H1 (cell line): ENCODE measurements at regions not wholly inside any gene's neighbourhood (a gene's known extent, or its start where the extent isn't known, plus 50 kb on each side); places are given as distances from the start of the nearest gene placed in this dataset.

Source experiments
- CTCF ChIA-PET: fragments of 300-600 bp; sonication (Branson Sonifier 250); formaldehyde crosslinking; loops from one replicate; lab custom pipeline; 2021; ENCODE audit not compliant: partially characterized antibody; lab: Charles Lee
- POLR2A ChIA-PET: fragments of 300-600 bp; sonication (Branson Sonifier 250); formaldehyde crosslinking; loops from one replicate; lab custom pipeline; 2021; ENCODE audit warnings: inconsistent platforms; ENCODE audit not compliant: partially characterized antibody; lab: Charles Lee
- DNase-seq, 2 experiments: peaks; one replicate each; pipeline versions ENCODE4 v3.0.0 to v3.0.0-alpha.2; 2010 to 2022; ENCODE audit warnings: low spot score in 2 of 2, low read depth in 1 of 2, mixed read lengths in 1 of 2
- FAIRE-seq: peaks from 2 replicates; lab custom pipeline; 2011; peaks lifted over from hg19 to GRCh38; lab: Jason Lieb, UNC
- H2AFZ ChIP-seq: 2 replicates; pipeline ENCODE4 v1.8.1; 2012; ENCODE audit warnings: low read length, inconsistent platforms
- H2AK5ac ChIP-seq: 2 replicates; pipeline ENCODE4 v1.6.1; 2013; ENCODE audit warnings: low read depth, low read length
- H2BK120ac ChIP-seq: replicated peaks from 2 replicates; pipeline ENCODE3; 2013; ENCODE audit warnings: low read depth, low read length, inconsistent platforms
- H2BK12ac ChIP-seq: 2 replicates; pipeline ENCODE4 v1.6.1; 2013; ENCODE audit warnings: low read depth, low read length
- H2BK15ac ChIP-seq: 2 replicates; pipeline ENCODE4 v1.6.1; 2013; ENCODE audit warnings: low read length
- H2BK20ac ChIP-seq: 2 replicates; pipeline ENCODE4 v1.6.1; 2013; ENCODE audit warnings: low read length
- H2BK5ac ChIP-seq: 2 replicates; pipeline ENCODE4 v1.6.1; 2013; ENCODE audit warnings: low read depth, low read length
- H3K14ac ChIP-seq: 2 replicates; pipeline ENCODE4 v1.6.1; 2013; ENCODE audit warnings: inconsistent platforms; ENCODE audit not compliant: insufficient read length
- H3K18ac ChIP-seq: 2 replicates; pipeline ENCODE4 v1.6.1; 2013; ENCODE audit warnings: low read length; ENCODE audit errors: extremely low read depth
- H3K23ac ChIP-seq: 2 replicates; pipeline ENCODE4 v1.6.1; 2013; ENCODE audit warnings: inconsistent platforms; ENCODE audit not compliant: insufficient read length
- H3K23me2 ChIP-seq: 2 replicates; pipeline ENCODE4 v1.6.1; 2013; ENCODE audit warnings: low read depth, low read length
- H3K27ac ChIP-seq: 2 replicates; pipeline ENCODE4 v1.6.1; 2011; ENCODE audit warnings: low read depth, low read length, inconsistent platforms
- H3K27me3 ChIP-seq, 4 experiments: replicated peaks in 1 of 4; 1 replicate in 1 of 4; 2 replicates in 3 of 4; pipeline versions ENCODE4 v1.6.1 to v1.8.1; 2011 to 2013; ENCODE audit warnings: low read length in 3 of 4, mild to moderate bottlenecking in 3 of 4, inconsistent platforms in 2 of 4, mixed read lengths in 2 of 4, moderate library complexity in 1 of 4; ENCODE audit not compliant: control insufficient read depth in 3 of 4, insufficient read depth in 3 of 4; ENCODE audit errors: extremely low read depth in 1 of 4
- H3K36me3 ChIP-seq, 4 experiments: 2 replicates each; pipeline versions ENCODE4 v1.6.1 to v1.8.1; 2011 to 2013; ENCODE audit warnings: mild to moderate bottlenecking in 4 of 4, low read length in 3 of 4, moderate library complexity in 2 of 4, control low read depth in 1 of 4, inconsistent platforms in 1 of 4; ENCODE audit not compliant: insufficient read depth in 4 of 4, control insufficient read depth in 2 of 4
- H3K4ac ChIP-seq: replicated peaks from 2 replicates; pipeline ENCODE3; 2013; ENCODE audit warnings: low read length, low read depth, mixed read lengths, inconsistent platforms; ENCODE audit not compliant: insufficient read length
- H3K4me1 ChIP-seq, 4 experiments: replicated peaks in 1 of 4; 1 replicate in 1 of 4; 2 replicates in 3 of 4; pipeline versions ENCODE4 v1.6.1 to v1.8.1; 2011 to 2013; ENCODE audit warnings: low read length in 3 of 4, inconsistent platforms in 2 of 4, mixed read lengths in 1 of 4; ENCODE audit not compliant: insufficient read depth in 4 of 4, control insufficient read depth in 3 of 4
- H3K4me2 ChIP-seq, 2 experiments: 2 replicates each; pipeline versions ENCODE4 v1.6.1 to v1.8.1; 2011 to 2013; ENCODE audit warnings: low read depth in 2 of 2, low read length in 2 of 2, control low read depth in 1 of 2, inconsistent platforms in 1 of 2, mild to moderate bottlenecking in 1 of 2; ENCODE audit not compliant: insufficient read depth in 1 of 2
- H3K4me3 ChIP-seq, 4 experiments: fragments of 200-600, 300-600 bp in 1 of 4; sonication (generic), shearing (Covaris generic), sonication (Bioruptor Twin) in 1 of 4; 2 replicates each; pipeline versions ENCODE4 v1.5.1 to v1.8.1; 2011 to 2016; ENCODE audit warnings: low read length in 4 of 4, low read depth in 3 of 4, control low read depth in 2 of 4, inconsistent platforms in 2 of 4, mild to moderate bottlenecking in 2 of 4, mixed read lengths in 1 of 4, moderate library complexity in 1 of 4; ENCODE audit not compliant: insufficient read depth in 2 of 4; ENCODE audit errors: extremely low read depth in 1 of 4
- H3K56ac ChIP-seq: replicated peaks from 2 replicates; pipeline ENCODE3; 2013; ENCODE audit warnings: low read depth, mild to moderate bottlenecking, mixed read lengths, low read length, inconsistent platforms; ENCODE audit not compliant: insufficient read length
- H3K79me1 ChIP-seq: 2 replicates; pipeline ENCODE4 v1.6.1; 2013; ENCODE audit warnings: low read depth, low read length, control low read depth
- H3K79me2 ChIP-seq, 2 experiments: 2 replicates each; pipeline versions ENCODE4 v1.6.1 to v1.8.1; 2012 to 2013; ENCODE audit warnings: low read length in 2 of 2, mild to moderate bottlenecking in 2 of 2, inconsistent platforms in 1 of 2; ENCODE audit not compliant: insufficient read depth in 2 of 2, control insufficient read depth in 1 of 2
- H3K9ac ChIP-seq, 4 experiments: replicated peaks in 1 of 4; 1 replicate in 1 of 4; 2 replicates in 3 of 4; pipeline versions ENCODE4 v1.6.1 to v1.8.1; 2011 to 2013; ENCODE audit warnings: low read depth in 3 of 4, low read length in 3 of 4, control low read depth in 2 of 4, mild to moderate bottlenecking in 2 of 4, moderate library complexity in 2 of 4, inconsistent platforms in 1 of 4; ENCODE audit errors: extremely low read depth in 1 of 4
- H3K9me3 ChIP-seq, 2 experiments: 2 replicates each; pipeline versions ENCODE4 v1.6.1 to v1.8.1; 2012 to 2013; ENCODE audit warnings: mild to moderate bottlenecking in 2 of 2, moderate library complexity in 2 of 2, control low read depth in 1 of 2, inconsistent platforms in 1 of 2, low read depth in 1 of 2, low read length in 1 of 2, mixed read lengths in 1 of 2; ENCODE audit not compliant: insufficient read depth in 2 of 2
- H4K20me1 ChIP-seq, 2 experiments: replicated peaks in 1 of 2; 2 replicates each; pipeline versions ENCODE3 to v1.8.1; 2011 to 2013; ENCODE audit warnings: inconsistent platforms in 2 of 2, low read length in 2 of 2, mild to moderate bottlenecking in 1 of 2; ENCODE audit not compliant: insufficient read depth in 2 of 2, control insufficient read depth in 1 of 2
- H4K5ac ChIP-seq: 2 replicates; pipeline ENCODE4 v1.6.1; 2013; ENCODE audit warnings: low read length, low read depth, mixed read lengths, inconsistent platforms; ENCODE audit not compliant: insufficient read length
- H4K8ac ChIP-seq: 2 replicates; pipeline ENCODE4 v1.8.0; 2013; ENCODE audit warnings: mild to moderate bottlenecking, moderate library complexity, low read length, inconsistent platforms; ENCODE audit not compliant: insufficient read depth; ENCODE audit errors: extremely low read depth
- H4K91ac ChIP-seq: replicated peaks from 2 replicates; pipeline ENCODE3; 2013; ENCODE audit warnings: low read length, mixed read lengths, inconsistent platforms; ENCODE audit not compliant: insufficient read length
- CHD2 ChIP-seq: IDR thresholded peaks from 2 replicates; pipeline ENCODE4 v1.6.1; 2012; ENCODE audit warnings: low read length, improper control_type of control experiment
- CREB1 ChIP-seq: IDR thresholded peaks from 2 replicates; pipeline ENCODE4 v1.6.1; 2012; ENCODE audit warnings: inconsistent platforms
- E2F6 ChIP-seq: IDR thresholded peaks from 2 replicates; pipeline ENCODE4 v1.6.1; 2012; ENCODE audit warnings: inconsistent platforms
- JUN ChIP-seq: IDR thresholded peaks from 2 replicates; pipeline ENCODE4 v1.6.1; 2011; ENCODE audit warnings: low read depth, mild to moderate bottlenecking, improper control_type of control experiment, low read length
- KDM1A ChIP-seq: fragments of 200-600, 300-600 bp; sonication (generic); IDR thresholded peaks from 2 replicates; pipeline ENCODE4 v1.7.1; 2016; ENCODE audit warnings: mild to moderate bottlenecking, low read length, borderline replicate concordance
- KDM4A ChIP-seq: IDR thresholded peaks from one replicate; pipeline ENCODE4 v1.7.1; 2012; ENCODE audit warnings: low read depth, mild to moderate bottlenecking, moderate library complexity, low read length, inconsistent platforms; ENCODE audit not compliant: severe bottlenecking
- KDM5A ChIP-seq: fragments of 200-600 bp; IDR thresholded peaks from 2 replicates; pipeline ENCODE4 v1.7.1; 2012; ENCODE audit warnings: mild to moderate bottlenecking, low read length, inconsistent platforms, mixed read lengths
- POU5F1 ChIP-seq: IDR thresholded peaks from 2 replicates; pipeline ENCODE4 v1.6.1; 2011; ENCODE audit warnings: low read depth, mild to moderate bottlenecking, low read length, moderate library complexity
- SIN3A ChIP-seq, 2 experiments: IDR thresholded peaks in 1 of 2; conservative IDR thresholded peaks in 1 of 2; 2 replicates each; pipeline ENCODE4 v1.6.1; 2011 to 2012; ENCODE audit warnings: low read length in 2 of 2, improper control_type of control experiment in 1 of 2, low read depth in 1 of 2, mild to moderate bottlenecking in 1 of 2
- SIRT6 ChIP-seq: IDR thresholded peaks from one replicate; pipeline ENCODE4 v1.7.1; 2012; ENCODE audit warnings: low read length, inconsistent platforms
- SP4 ChIP-seq: IDR thresholded peaks from 2 replicates; pipeline ENCODE4 v1.6.1; 2012; ENCODE audit warnings: low read length, inconsistent platforms
- WGBS, 2 experiments: shearing (Covaris generic) in 1 of 2; methylation state at CpG; one replicate each; pipeline versions ENCODE4 v1.1.6 to v1.1.7; 2013 to 2015; ENCODE audit warnings: low lambda C conversion rate in 2 of 2, mixed read lengths in 2 of 2, inconsistent platforms in 1 of 2, low coverage in 1 of 2, missing lambda C conversion rate in 1 of 2; ENCODE audit not compliant: insufficient replicate concordance in 2 of 2, insufficient coverage in 1 of 2, insufficient read length in 1 of 2; ENCODE audit errors: extremely low coverage in 1 of 2, missing lambda C conversion rate in 1 of 2; 5-methylcytosine and 5-hydroxymethylcytosine counted together
- TF ChIP-seq, protein P1 (sequence below): IDR thresholded peaks from 2 replicates; pipeline ENCODE4 v1.6.1; 2012; ENCODE audit warnings: low read length, inconsistent platforms

DNA sequence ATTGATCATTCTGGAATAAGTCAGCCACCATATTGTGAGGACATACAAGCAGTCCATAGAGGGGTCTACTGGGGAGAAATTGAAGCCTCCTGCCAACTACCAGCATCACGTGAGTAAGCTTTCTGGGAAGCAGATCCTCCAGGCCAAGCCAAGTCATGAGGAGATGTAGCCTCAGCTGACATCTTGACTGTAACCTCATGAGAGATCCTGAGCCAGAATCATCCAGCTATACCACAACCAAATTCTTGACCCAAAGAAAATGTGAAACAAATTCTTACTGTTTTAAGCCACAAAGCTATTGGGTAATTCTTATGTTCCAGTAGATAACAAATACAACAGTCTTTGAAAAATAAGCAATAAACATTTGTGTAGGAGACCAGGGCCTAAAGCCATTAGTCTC is 479.4 kb upstream of the DCN start:
- Histone ChIP-seq H3K36me3 (no peaks in the 10 kb centered on the region), H3K79me2 (no peaks in the 10 kb centered on the region), H3K4me2 (no peak overlapping the region), H2BK20ac (no peak overlapping the region), H2AK5ac (no peak overlapping the region), H3K27ac (no peak overlapping the region), H2AFZ (no peak overlapping the region), H4K5ac (no peak overlapping the region), H2BK15ac (no peak overlapping the region), H3K23ac (no peak overlapping the region), H3K27me3 (no peaks in the 10 kb centered on the region), H2BK12ac (no peak overlapping the region), H3K4me3 (no peak overlapping the region), H3K56ac (no peak overlapping the region), H3K9me3 (no peaks in the 10 kb centered on the region), H3K18ac (no peak overlapping the region), H3K79me1 (no peaks in the 10 kb centered on the region), H4K20me1 (no peaks in the 10 kb centered on the region), H3K4me1 (no peaks in the 10 kb centered on the region), H3K23me2 (no peaks in the 10 kb centered on the region), H4K8ac (no peak overlapping the region), H3K9ac (no peak overlapping the region)
- WGBS, 2 experiments = 90% methylated on average over 1 of the region's 1 CpG; no CpG with 5 or more reads in 1 of the 2 experiments
- ChIA-PET CTCF (no interaction called here), POLR2A (no interaction called here)
- no peak for FAIRE-seq
- TF ChIP-seq SIN3A (conservative IDR thresholded peaks at IDR 0.05 in 1 of 2, IDR thresholded peaks at IDR 0.05 in 1 of 2; ENCODE audit: low read depth in 1 of 2, low read length in 2 of 2) (no peak), KDM1A (no peak), POU5F1 (no peak), KDM4A (no peak), CHD2 (no peak), SP4 (no peak), SIRT6 (no peak), JUN (no peak), E2F6 (no peak), CREB1 (no peak), KDM5A (no peak)
- TF ChIP-seq, protein P1, sequence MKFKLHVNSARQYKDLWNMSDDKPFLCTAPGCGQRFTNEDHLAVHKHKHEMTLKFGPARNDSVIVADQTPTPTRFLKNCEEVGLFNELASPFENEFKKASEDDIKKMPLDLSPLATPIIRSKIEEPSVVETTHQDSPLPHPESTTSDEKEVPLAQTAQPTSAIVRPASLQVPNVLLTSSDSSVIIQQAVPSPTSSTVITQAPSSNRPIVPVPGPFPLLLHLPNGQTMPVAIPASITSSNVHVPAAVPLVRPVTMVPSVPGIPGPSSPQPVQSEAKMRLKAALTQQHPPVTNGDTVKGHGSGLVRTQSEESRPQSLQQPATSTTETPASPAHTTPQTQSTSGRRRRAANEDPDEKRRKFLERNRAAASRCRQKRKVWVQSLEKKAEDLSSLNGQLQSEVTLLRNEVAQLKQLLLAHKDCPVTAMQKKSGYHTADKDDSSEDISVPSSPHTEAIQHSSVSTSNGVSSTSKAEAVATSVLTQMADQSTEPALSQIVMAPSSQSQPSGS = no peak
- TF ChIP-seq, all 59 proteins: peak for 0
- Histone ChIP-seq H3K4ac (no peak overlapping the region), H3K14ac (no peak overlapping the region), H2BK5ac (no peak overlapping the region), H4K91ac (no peak overlapping the region), H2BK120ac (no peak overlapping the region)
- no peak for DNase-seq
